GM12865 (cell line): ENCODE measurements at regions not wholly inside any gene's neighbourhood (a gene's known extent, or its start where the extent isn't known, plus 50 kb on each side); places are given as distances from the start of the nearest gene placed in this dataset.

Experiments
- DNase-seq: peaks from one replicate; pipeline ENCODE4 v3.0.0; 2010; ENCODE audit warnings: low read depth
- H3K4me3 ChIP-seq: 2 replicates; pipeline ENCODE4 v1.5.1; 2011; ENCODE audit warnings: mild to moderate bottlenecking, low read depth, low read length, control low read depth
- TF ChIP-seq, protein P1 (sequence below): IDR thresholded peaks from 2 replicates; pipeline ENCODE4 v1.5.1; 2011; ENCODE audit warnings: low read length, control low read depth, low read depth, inconsistent platforms; ENCODE audit not compliant: insufficient read depth; ENCODE audit errors: missing control alignments

DNA sequence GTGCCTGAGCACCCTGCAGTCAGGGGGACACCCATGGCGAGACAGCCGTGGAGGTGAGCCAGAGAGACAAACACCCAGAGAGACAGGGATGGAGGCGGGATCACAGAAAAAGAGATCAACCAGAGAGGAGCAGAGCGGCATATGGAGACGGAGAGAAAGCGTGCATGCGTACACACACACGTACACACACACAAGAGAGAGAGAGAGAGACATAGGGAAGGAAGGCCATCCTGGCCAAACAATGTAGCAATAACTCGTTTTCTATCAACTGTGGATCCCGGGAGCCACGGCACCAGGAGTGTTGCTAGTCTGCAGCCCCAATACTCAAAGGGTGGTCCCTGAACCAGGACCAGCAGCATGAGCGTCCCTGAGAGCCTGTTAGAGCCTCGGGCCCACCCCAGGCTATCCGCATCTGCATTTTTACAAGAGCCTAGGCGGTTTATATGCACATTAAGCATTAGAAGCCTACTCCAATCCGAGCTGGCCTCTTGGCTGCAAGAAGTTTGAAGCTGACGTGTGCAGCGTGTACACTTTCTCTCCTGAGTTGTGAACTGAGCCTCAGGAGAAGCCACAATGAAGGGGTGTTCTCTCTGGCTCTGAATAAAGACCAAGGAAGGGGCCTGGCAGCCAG, 50.1 kb upstream of the MYCN start:
- TF ChIP-seq, protein P1, sequence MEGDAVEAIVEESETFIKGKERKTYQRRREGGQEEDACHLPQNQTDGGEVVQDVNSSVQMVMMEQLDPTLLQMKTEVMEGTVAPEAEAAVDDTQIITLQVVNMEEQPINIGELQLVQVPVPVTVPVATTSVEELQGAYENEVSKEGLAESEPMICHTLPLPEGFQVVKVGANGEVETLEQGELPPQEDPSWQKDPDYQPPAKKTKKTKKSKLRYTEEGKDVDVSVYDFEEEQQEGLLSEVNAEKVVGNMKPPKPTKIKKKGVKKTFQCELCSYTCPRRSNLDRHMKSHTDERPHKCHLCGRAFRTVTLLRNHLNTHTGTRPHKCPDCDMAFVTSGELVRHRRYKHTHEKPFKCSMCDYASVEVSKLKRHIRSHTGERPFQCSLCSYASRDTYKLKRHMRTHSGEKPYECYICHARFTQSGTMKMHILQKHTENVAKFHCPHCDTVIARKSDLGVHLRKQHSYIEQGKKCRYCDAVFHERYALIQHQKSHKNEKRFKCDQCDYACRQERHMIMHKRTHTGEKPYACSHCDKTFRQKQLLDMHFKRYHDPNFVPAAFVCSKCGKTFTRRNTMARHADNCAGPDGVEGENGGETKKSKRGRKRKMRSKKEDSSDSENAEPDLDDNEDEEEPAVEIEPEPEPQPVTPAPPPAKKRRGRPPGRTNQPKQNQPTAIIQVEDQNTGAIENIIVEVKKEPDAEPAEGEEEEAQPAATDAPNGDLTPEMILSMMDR, result no peak
- H3K4me3 ChIP-seq, result no peak overlapping the region
- DNase-seq, result no peak
